HEK293 (cell line): ENCODE measurements at regions not wholly inside any gene's neighbourhood (a gene's known extent, or its start where the extent isn't known, plus 50 kb on each side); places are given as distances from the start of the nearest gene placed in this dataset.

Experiments
- KLF17 ChIP-seq: fragments of 450-650 bp; formaldehyde crosslinking; IDR thresholded peaks from 2 replicates; pipeline ENCODE4 v1.5.1; 2016; ENCODE audit warnings: missing biosample characterization, missing genetic modification characterization
- PATZ1 ChIP-seq: fragments of 450-650 bp; formaldehyde crosslinking; IDR thresholded peaks from 2 replicates; pipeline ENCODE4 v1.5.1; 2016; ENCODE audit warnings: missing biosample characterization, missing genetic modification characterization
- REST ChIP-seq: fragments of 450-650 bp; formaldehyde crosslinking; IDR thresholded peaks from 2 replicates; pipeline ENCODE4 v1.5.1; 2016; ENCODE audit warnings: missing biosample characterization, missing genetic modification characterization
- ZBTB17 ChIP-seq: fragments of 450-650 bp; formaldehyde crosslinking; IDR thresholded peaks from 2 replicates; pipeline ENCODE4 v1.5.1; 2016; ENCODE audit warnings: missing biosample characterization, missing genetic modification characterization
- ZBTB48 ChIP-seq: fragments of 450-650 bp; formaldehyde crosslinking; IDR thresholded peaks from 2 replicates; pipeline ENCODE4 v1.5.1; 2016; ENCODE audit warnings: missing biosample characterization, missing genetic modification characterization
- ZNF169 ChIP-seq: fragments of 450-650 bp; formaldehyde crosslinking; IDR thresholded peaks from 2 replicates; pipeline ENCODE4 v1.5.1; 2016; ENCODE audit warnings: missing biosample characterization, missing genetic modification characterization
- ZNF341 ChIP-seq: fragments of 450-650 bp; formaldehyde crosslinking; IDR thresholded peaks from 2 replicates; pipeline ENCODE4; 2016; ENCODE audit warnings: low read depth, missing biosample characterization, missing genetic modification characterization
- ZNF423 ChIP-seq: fragments of 450-650 bp; formaldehyde crosslinking; IDR thresholded peaks from 2 replicates; pipeline ENCODE4 v1.5.1; 2016; ENCODE audit warnings: missing biosample characterization, missing genetic modification characterization
- ZSCAN30 ChIP-seq: fragments of 450-650 bp; IDR thresholded peaks from 2 replicates; pipeline ENCODE4 v1.5.1; 2018; ENCODE audit warnings: missing biosample characterization, mild to moderate bottlenecking, missing genetic modification characterization, moderate library complexity

GRCh38 chr14:100486025-100486828 is 101.0 kb downstream of the BEGAIN start (continued):
- peak; percentile 99 for TF ChIP-seq REST (tag by site-specific recombination)
- TF ChIP-seq ZNF423: peak; percentile 18; the same call in 1 of the 2 replicates
- TF ChIP-seq ZNF169: no peak
- no peak for TF ChIP-seq ZSCAN30
- peak; percentile 64 for TF ChIP-seq ZBTB17 (tag by site-specific recombination)
- 0 out of 2 replicates have a peak, but pooled peaks have one; percentile 22 for TF ChIP-seq ZNF341
- TF ChIP-seq PATZ1 (tag by site-specific recombination): peak; percentile 58
- TF ChIP-seq KLF17 (tag by site-specific recombination): 0 out of 2 replicates have a peak, but pooled peaks have one; percentile 13
- TF ChIP-seq ZBTB48 (tag by site-specific recombination): peak; percentile 95
- TF ChIP-seq, all 188 proteins: peak for 19
